MCF 10A (cell line): ENCODE measurements at regions not wholly inside any gene's neighbourhood (a gene's known extent, or its start where the extent isn't known, plus 50 kb on each side); places are given as distances from the start of the nearest gene placed in this dataset.
"Not testable (repeated sequence)": the region's sequence is repeated elsewhere in the genome, so short reads cannot be mapped to it uniquely, and the experiment has no call there.

ENCODE experiments used
- BruUV-seq: library from RNA; stranded (reverse); fragments of 400-500 nt; replicated peaks from 2 replicates; lab custom pipeline; 2021; lab: Mats Ljungman, UMichigan
- CTCF ChIA-PET: fragments of 300-600 bp; sonication (Branson Sonifier 250); formaldehyde crosslinking; extraction: SDS; loops from one replicate; lab custom pipeline; 2021; ENCODE audit warnings: antibody characterized with exemption, inconsistent platforms; lab: Yijun Ruan, JAX
- POLR2A ChIA-PET: fragments of 300-600, 350-650 bp; sonication (Branson Sonifier 250); formaldehyde crosslinking; extraction: SDS; loops from one replicate; lab custom pipeline; 2020; ENCODE audit warnings: antibody characterized with exemption, inconsistent platforms; lab: Yijun Ruan, JAX
- DNase-seq: peaks from one replicate; pipeline ENCODE4 v3.0.0-alpha.2; 2018; ENCODE audit not compliant: unreplicated experiment
- H3K27ac Mint-ChIP-seq: one replicate; pipeline ENCODE4 v1.8.0; 2022; ENCODE audit warnings: mild to moderate bottlenecking, low read depth, mixed read lengths; ENCODE audit not compliant: unreplicated experiment
- H3K27me3 Mint-ChIP-seq: one replicate; pipeline ENCODE4 v1.8.0; 2022; ENCODE audit warnings: mixed read lengths; ENCODE audit not compliant: insufficient read depth, unreplicated experiment
- H3K36me3 Mint-ChIP-seq: one replicate; pipeline ENCODE4 v1.8.0; 2022; ENCODE audit warnings: mild to moderate bottlenecking, moderate library complexity, mixed read lengths; ENCODE audit not compliant: insufficient read depth, unreplicated experiment
- H3K4me1 Mint-ChIP-seq: one replicate; pipeline ENCODE4 v1.8.0; 2022; ENCODE audit warnings: mixed read lengths; ENCODE audit not compliant: insufficient read depth, unreplicated experiment
- H3K4me3 Mint-ChIP-seq: one replicate; pipeline ENCODE4 v1.8.0; 2022; ENCODE audit warnings: mild to moderate bottlenecking, moderate library complexity, mixed read lengths; ENCODE audit not compliant: unreplicated experiment
- H3K9me3 Mint-ChIP-seq: one replicate; pipeline ENCODE4 v1.8.0; 2022; ENCODE audit warnings: mixed read lengths; ENCODE audit not compliant: unreplicated experiment
- intact Hi-C: fragments of 100-400 bp; cut with micrococcal nuclease; formaldehyde crosslinking; loops from 2 replicates; pipeline ENCODE4 v1.14.1; 2022
- TF ChIP-seq, protein P1 (sequence below): fragments of 200-600 bp; IDR thresholded peaks from one replicate; pipeline ENCODE4 v1.8.0; 2022; ENCODE audit warnings: antibody characterized with exemption, mild to moderate bottlenecking; ENCODE audit not compliant: unreplicated experiment

GRCh38 chr6:76162811-76163210 lies 90.3 kb upstream of the IMPG1 start:
- H3K27ac Mint-ChIP-seq, result no peak overlapping the region
- POLR2A ChIA-PET, result no interaction called here
- CTCF ChIA-PET, result no interaction called here
- no peaks in the 10 kb centered on the region for H3K36me3 Mint-ChIP-seq
- intact Hi-C loops, result no loop called here
- TF ChIP-seq, protein P1, sequence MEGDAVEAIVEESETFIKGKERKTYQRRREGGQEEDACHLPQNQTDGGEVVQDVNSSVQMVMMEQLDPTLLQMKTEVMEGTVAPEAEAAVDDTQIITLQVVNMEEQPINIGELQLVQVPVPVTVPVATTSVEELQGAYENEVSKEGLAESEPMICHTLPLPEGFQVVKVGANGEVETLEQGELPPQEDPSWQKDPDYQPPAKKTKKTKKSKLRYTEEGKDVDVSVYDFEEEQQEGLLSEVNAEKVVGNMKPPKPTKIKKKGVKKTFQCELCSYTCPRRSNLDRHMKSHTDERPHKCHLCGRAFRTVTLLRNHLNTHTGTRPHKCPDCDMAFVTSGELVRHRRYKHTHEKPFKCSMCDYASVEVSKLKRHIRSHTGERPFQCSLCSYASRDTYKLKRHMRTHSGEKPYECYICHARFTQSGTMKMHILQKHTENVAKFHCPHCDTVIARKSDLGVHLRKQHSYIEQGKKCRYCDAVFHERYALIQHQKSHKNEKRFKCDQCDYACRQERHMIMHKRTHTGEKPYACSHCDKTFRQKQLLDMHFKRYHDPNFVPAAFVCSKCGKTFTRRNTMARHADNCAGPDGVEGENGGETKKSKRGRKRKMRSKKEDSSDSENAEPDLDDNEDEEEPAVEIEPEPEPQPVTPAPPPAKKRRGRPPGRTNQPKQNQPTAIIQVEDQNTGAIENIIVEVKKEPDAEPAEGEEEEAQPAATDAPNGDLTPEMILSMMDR, result no peak
- DNase-seq, result no peak
- H3K9me3 Mint-ChIP-seq, result peaks cover 18% of the 10 kb centered on the region
- H3K4me1 Mint-ChIP-seq, result no peaks in the 10 kb centered on the region
- no TSS peak for BruUV-seq
- H3K27me3 Mint-ChIP-seq, result no peaks in the 10 kb centered on the region
- no peak overlapping the region for H3K4me3 Mint-ChIP-seq

DNA sequence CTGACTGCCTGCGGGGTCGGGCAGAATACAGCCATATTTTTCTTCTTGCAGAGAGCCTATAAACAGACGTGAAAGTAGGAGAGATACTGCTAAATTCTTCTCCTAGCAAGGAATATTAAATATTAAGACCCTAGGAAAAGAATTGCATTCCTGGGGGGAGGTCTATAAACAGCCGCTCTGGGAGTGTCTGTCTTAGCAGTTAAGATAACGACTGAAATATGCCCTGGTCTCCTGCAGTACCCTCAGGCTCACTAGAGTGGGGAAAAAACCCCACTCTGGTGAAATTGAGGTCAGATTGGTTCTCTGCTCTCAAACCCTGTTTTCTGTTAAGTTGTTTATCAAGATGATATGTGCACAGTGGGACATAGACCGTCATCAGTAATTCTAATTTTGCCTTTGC lies 85.3 kb upstream of the IMPG1 start:
- not testable (repeated sequence) for BruUV-seq, H3K4me3 Mint-ChIP-seq

DNA sequence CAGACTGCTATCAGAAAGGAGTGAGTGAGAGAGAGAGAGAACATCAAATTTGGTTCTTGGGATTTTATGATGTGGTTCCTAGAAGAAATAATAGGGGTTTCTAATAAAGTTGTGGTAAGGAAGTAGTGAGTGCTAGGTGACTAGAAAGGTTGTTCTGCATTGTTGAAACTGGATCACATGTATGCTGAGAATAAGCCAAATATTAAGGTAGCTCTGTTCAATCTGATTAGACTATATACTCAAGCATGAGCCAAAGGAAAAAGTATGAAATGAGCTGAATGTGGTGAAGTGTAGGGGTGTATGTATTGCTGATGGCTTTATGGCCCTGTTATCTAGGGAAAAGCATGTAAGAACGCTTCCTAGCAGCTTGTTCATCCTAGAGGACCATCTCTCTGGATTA lies 63.0 kb upstream of the IMPG1 start:
- no peaks in the 10 kb centered on the region for H3K27me3 Mint-ChIP-seq
- H3K36me3 Mint-ChIP-seq, result no peaks in the 10 kb centered on the region
- TF ChIP-seq, protein P1, result no peak
- ChIA-PET CTCF (interaction anchor here (0.6 to 1.0 kb wide), 2 partner anchors 9 to 179 kb away, joined by 3 read pairs; no protein-coding TSS in a partner anchor), POLR2A (no interaction called here)
- H3K4me1 Mint-ChIP-seq, result no peaks in the 10 kb centered on the region
- no peak overlapping the region for H3K4me3 Mint-ChIP-seq
- no peak overlapping the region for H3K27ac Mint-ChIP-seq
- DNase-seq, result no peak
- no TSS peak for BruUV-seq
- H3K9me3 Mint-ChIP-seq, result peaks cover 3% of the 10 kb centered on the region
- intact Hi-C loops, result no loop called here

More for the DNA sequence above, 85.3 kb upstream of the IMPG1 start:
- POLR2A ChIA-PET, H3K4me1 Mint-ChIP-seq, H3K27ac Mint-ChIP-seq, H3K27me3 Mint-ChIP-seq, DNase-seq, CTCF ChIA-PET, intact Hi-C loops, H3K36me3 Mint-ChIP-seq: not testable (repeated sequence)
- peaks cover 18% of the 10 kb centered on the region for H3K9me3 Mint-ChIP-seq

GRCh38 chr6:76134651-76135050 lies 62.2 kb upstream of the IMPG1 start:
- H3K27me3 Mint-ChIP-seq, result no peaks in the 10 kb centered on the region
- intact Hi-C loops, result no loop called here
- no TSS peak for BruUV-seq

More at GRCh38 chr6:76134651-76135050, 62.2 kb upstream of the IMPG1 start:
- ChIA-PET CTCF (no interaction called here), POLR2A (no interaction called here)
- Mint-ChIP-seq H3K4me1 (no peaks in the 10 kb centered on the region), H3K4me3 (no peak overlapping the region), H3K36me3 (no peaks in the 10 kb centered on the region), H3K27ac (no peak overlapping the region), H3K9me3 (no peaks in the 10 kb centered on the region)
- no peak for DNase-seq
- TF ChIP-seq, protein P1, result no peak
